GM12878 (cell line): ENCODE measurements at regions not wholly inside any gene's neighbourhood (a gene's known extent, or its start where the extent isn't known, plus 50 kb on each side); places are given as distances from the start of the nearest gene placed in this dataset.

Experiments used
- BCL3 ChIP-seq: IDR thresholded peaks from 2 replicates; pipeline ENCODE4 v1.6.1; 2011; ENCODE audit warnings: borderline replicate concordance, low read depth, mild to moderate bottlenecking, moderate library complexity, low read length; ENCODE audit not compliant: insufficient read depth, poor library complexity, severe bottlenecking
- EGR1 ChIP-seq, 2 experiments: IDR thresholded peaks; 1 replicate in 1 of 2; 2 replicates in 1 of 2; pipeline ENCODE4 v1.6.1; 2011 to 2012; ENCODE audit warnings: low read depth in 2 of 2, low read length in 2 of 2, borderline replicate concordance in 1 of 2, mild to moderate bottlenecking in 1 of 2, moderate library complexity in 1 of 2
- FOXK2 ChIP-seq: fragments of 450-650 bp; IDR thresholded peaks from 2 replicates; pipeline ENCODE4 v1.6.1; 2017; ENCODE audit warnings: mild to moderate bottlenecking, moderate library complexity
- MAX ChIP-seq: IDR thresholded peaks from 2 replicates; pipeline ENCODE4 v1.6.1; 2012; ENCODE audit warnings: low read depth, low read length, improper control_type of control experiment
- PRDM15 ChIP-seq: fragments of 450-650 bp; formaldehyde crosslinking; IDR thresholded peaks from 2 replicates; pipeline ENCODE4 v1.4.0; 2020; ENCODE audit warnings: mild to moderate bottlenecking, moderate library complexity
- SKIL ChIP-seq: fragments of 450-650 bp; IDR thresholded peaks from 2 replicates; pipeline ENCODE4 v1.6.1; 2017; ENCODE audit warnings: mild to moderate bottlenecking, low read depth, inconsistent platforms; ENCODE audit not compliant: poor library complexity, severe bottlenecking

- TF ChIP-seq MAX = no peak
- no peak for TF ChIP-seq FOXK2
- no peak for TF ChIP-seq SKIL
- no peak for TF ChIP-seq BCL3
- no peak for TF ChIP-seq EGR1 (IDR thresholded peaks at IDR 0.05; ENCODE audit: borderline replicate concordance in 1 of 2, low read depth in 2 of 2, low read length in 2 of 2)
- no peak for TF ChIP-seq PRDM15 (CRISPR knock-in tag)
- TF ChIP-seq, all 136 proteins: peak for 3
Observed at GRCh38 chr11:86141727-86142126, 72.8 kb upstream of the PICALM start (continued).
